ENCODE measurements at regions not wholly inside any gene's neighbourhood (a gene's known extent, or its start where the extent isn't known, plus 50 kb on each side); places are given as distances from the start of the nearest gene placed in this dataset.

DNA sequence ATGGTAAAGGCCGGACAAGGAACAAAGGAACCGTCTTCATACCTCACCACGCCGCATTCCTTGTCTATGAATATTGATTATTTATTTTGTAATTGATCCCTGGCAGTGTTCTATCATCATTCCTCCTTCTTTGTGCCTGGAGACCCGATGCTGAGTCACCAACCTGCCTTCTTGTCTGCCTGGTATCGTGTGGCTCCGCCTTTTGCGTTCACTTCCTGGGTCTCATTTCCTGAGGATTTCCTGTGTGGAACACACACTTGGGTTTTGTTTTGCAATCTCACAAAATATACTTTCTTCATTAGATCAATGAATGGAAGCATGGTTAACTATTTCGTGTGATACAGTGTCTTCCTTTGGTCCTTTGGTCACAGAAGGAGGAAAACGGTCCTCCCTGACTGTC, 95.5 kb upstream of the SNTG2 start:
- no peak overlapping the region for H3K4me2 ChIP-seq (ENCODE audit: insufficient read depth, insufficient read length, low read length)
- no peak overlapping the region for H3K4me3 Mint-ChIP-seq
- no peaks in the 10 kb centered on the region for H3K23me2 ChIP-seq (ENCODE audit: insufficient read length, low read depth, low read length, poor library complexity, severe bottlenecking)
- H3K27ac ChIP-seq (ENCODE audit: insufficient read length, low read depth, low read length) = no peak overlapping the region
- H3K79me2 ChIP-seq (ENCODE audit: insufficient read depth, low read length) = no peaks in the 10 kb centered on the region
- H3K36me3 Mint-ChIP-seq (ENCODE audit: insufficient read depth in 1 of 3, low read depth in 3 of 3) = 0 out of 7 replicates have a peak, but pooled peaks cover 0 to 4% (median 0%) of the 10 kb centered on the region in 3 experiments
- TF ChIP-seq, protein P1, sequence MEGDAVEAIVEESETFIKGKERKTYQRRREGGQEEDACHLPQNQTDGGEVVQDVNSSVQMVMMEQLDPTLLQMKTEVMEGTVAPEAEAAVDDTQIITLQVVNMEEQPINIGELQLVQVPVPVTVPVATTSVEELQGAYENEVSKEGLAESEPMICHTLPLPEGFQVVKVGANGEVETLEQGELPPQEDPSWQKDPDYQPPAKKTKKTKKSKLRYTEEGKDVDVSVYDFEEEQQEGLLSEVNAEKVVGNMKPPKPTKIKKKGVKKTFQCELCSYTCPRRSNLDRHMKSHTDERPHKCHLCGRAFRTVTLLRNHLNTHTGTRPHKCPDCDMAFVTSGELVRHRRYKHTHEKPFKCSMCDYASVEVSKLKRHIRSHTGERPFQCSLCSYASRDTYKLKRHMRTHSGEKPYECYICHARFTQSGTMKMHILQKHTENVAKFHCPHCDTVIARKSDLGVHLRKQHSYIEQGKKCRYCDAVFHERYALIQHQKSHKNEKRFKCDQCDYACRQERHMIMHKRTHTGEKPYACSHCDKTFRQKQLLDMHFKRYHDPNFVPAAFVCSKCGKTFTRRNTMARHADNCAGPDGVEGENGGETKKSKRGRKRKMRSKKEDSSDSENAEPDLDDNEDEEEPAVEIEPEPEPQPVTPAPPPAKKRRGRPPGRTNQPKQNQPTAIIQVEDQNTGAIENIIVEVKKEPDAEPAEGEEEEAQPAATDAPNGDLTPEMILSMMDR (conservative IDR thresholded peaks at IDR 0.05) = no peak
- H2AK5ac ChIP-seq (ENCODE audit: insufficient read length, low read length) = no peak overlapping the region
- no peak overlapping the region for H3K4ac ChIP-seq (ENCODE audit: low read depth, low read length)
- no peaks in the 10 kb centered on the region for H3K9me3 ChIP-seq (ENCODE audit: control insufficient read depth, low read depth, low read length)
- DNase-seq = no peak
- peaks cover 2% of the 10 kb centered on the region for H4K20me1 ChIP-seq (ENCODE audit: control insufficient read depth, insufficient read depth, insufficient read length)
- no peak overlapping the region for H4K5ac ChIP-seq (ENCODE audit: insufficient read length, low read depth, low read length)
- H3K79me1 ChIP-seq (ENCODE audit: insufficient read depth, low read depth, low read length, poor library complexity, severe bottlenecking) = no peaks in the 10 kb centered on the region
- H2BK20ac ChIP-seq (ENCODE audit: low read depth, low read length, poor library complexity, severe bottlenecking) = no peak overlapping the region
- H2BK5ac ChIP-seq (ENCODE audit: insufficient read length, low read length) = no peak overlapping the region
- H2BK12ac ChIP-seq (ENCODE audit: insufficient read length, low read depth, low read length) = no peak overlapping the region
- H2BK120ac ChIP-seq (ENCODE audit: low read depth, low read length, poor library complexity, severe bottlenecking) = no peak overlapping the region
- H3K27me3 ChIP-seq (ENCODE audit: insufficient read depth, low read length) = no peaks in the 10 kb centered on the region
- H3K18ac ChIP-seq (ENCODE audit: insufficient read length, low read depth, low read length) = no peak overlapping the region
- no peak overlapping the region for H2AFZ ChIP-seq (ENCODE audit: low read length)
- no peak overlapping the region for H3K9ac ChIP-seq (ENCODE audit: extremely low read depth, insufficient read length, low read length)
- no CpG with 5 or more reads among the region's 10 CpGs for WGBS (ENCODE audit: extremely low coverage, insufficient read length, low lambda C conversion rate)
- no peak overlapping the region for H4K8ac ChIP-seq (replicated peaks; ENCODE audit: insufficient read length, low read depth, low read length)
- no peak overlapping the region for H3K14ac ChIP-seq (ENCODE audit: insufficient read depth, low read length)
- no peak overlapping the region for H3T11ph ChIP-seq (ENCODE audit: low read length)
- H3K4me1 Mint-ChIP-seq = peaks cover 6 to 12% of the 10 kb centered on the region in 2 experiments
- H2BK15ac ChIP-seq (ENCODE audit: low read depth, low read length) = no peak overlapping the region
- H3K9me3 Mint-ChIP-seq = no peaks in the 10 kb centered on the region; a peak in 1 of 5 replicates
- peaks cover 11% of the 10 kb centered on the region for H3K27me3 Mint-ChIP-seq (ENCODE audit: low read depth)
- no peaks in the 10 kb centered on the region for H3K4me1 ChIP-seq (ENCODE audit: insufficient read depth, low read length)
- H3K23ac ChIP-seq (ENCODE audit: insufficient read length, low read depth, low read length) = no peak overlapping the region
- H3K56ac ChIP-seq (ENCODE audit: insufficient read length, low read depth, low read length) = no peak overlapping the region
- no peak overlapping the region for H3K27ac Mint-ChIP-seq
- no peak overlapping the region for H4K91ac ChIP-seq (ENCODE audit: insufficient read length, low read depth, low read length)

Measured in H9 (cell line).